GM12801 (cell line): ENCODE measurements at regions not wholly inside any gene's neighbourhood (a gene's known extent, or its start where the extent isn't known, plus 50 kb on each side); places are given as distances from the start of the nearest gene placed in this dataset.

Experiments used
- TF ChIP-seq, protein P1 (sequence below): IDR thresholded peaks from one replicate; pipeline ENCODE4 v1.5.1; 2011; ENCODE audit warnings: control low read depth; ENCODE audit not compliant: insufficient read length; ENCODE audit errors: extremely low read depth

DNA sequence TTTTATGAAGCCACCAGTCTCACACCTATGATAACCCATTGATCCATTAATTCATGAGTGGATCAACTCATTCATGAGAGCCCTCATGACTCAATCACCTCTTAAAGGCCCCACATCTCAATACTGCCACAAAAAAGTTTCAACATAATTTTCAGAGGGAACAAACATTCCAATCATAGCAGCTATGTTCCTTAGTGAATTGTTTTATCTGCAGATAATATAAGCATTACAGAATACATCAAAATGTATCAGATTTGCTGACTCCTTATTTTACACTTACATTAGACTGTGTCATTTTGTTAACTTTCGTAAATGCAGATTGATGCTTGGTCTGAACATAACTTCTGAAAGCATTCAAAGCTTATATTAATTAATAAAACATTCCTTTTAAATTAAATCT lies 155.3 kb upstream of the MBNL1 start:
- TF ChIP-seq, protein P1, sequence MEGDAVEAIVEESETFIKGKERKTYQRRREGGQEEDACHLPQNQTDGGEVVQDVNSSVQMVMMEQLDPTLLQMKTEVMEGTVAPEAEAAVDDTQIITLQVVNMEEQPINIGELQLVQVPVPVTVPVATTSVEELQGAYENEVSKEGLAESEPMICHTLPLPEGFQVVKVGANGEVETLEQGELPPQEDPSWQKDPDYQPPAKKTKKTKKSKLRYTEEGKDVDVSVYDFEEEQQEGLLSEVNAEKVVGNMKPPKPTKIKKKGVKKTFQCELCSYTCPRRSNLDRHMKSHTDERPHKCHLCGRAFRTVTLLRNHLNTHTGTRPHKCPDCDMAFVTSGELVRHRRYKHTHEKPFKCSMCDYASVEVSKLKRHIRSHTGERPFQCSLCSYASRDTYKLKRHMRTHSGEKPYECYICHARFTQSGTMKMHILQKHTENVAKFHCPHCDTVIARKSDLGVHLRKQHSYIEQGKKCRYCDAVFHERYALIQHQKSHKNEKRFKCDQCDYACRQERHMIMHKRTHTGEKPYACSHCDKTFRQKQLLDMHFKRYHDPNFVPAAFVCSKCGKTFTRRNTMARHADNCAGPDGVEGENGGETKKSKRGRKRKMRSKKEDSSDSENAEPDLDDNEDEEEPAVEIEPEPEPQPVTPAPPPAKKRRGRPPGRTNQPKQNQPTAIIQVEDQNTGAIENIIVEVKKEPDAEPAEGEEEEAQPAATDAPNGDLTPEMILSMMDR: no peak

DNA sequence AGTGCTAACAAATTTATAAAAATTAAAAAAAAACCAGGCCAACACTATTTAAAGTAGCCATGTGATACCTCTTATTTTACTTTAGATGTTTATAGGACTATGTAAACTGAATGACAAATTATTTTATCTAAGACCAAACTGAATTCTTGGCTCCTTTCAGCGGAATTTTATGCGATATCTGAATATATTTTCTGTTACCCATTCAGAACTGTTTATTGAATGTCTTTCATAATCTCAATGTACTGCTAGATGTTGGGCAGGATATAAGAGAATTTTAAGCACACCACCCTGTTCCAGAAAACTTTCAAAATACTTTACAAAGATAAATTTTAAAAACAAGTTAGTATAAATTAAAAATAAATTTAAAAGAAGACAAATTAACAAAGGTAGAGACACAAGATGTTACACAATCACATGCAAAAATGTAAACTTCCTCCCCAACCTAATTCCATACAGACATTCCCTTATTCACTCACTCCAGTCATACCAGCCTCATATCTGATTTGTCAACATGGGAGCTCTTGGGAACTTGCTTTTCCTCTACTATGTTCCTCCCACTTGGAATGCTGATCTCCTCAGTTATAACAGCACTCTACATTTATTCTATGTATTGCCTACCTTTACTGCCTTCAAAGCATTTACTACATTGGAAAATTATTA lies 154.6 kb upstream of the MBNL1 start:
- TF ChIP-seq, protein P1: no peak

DNA sequence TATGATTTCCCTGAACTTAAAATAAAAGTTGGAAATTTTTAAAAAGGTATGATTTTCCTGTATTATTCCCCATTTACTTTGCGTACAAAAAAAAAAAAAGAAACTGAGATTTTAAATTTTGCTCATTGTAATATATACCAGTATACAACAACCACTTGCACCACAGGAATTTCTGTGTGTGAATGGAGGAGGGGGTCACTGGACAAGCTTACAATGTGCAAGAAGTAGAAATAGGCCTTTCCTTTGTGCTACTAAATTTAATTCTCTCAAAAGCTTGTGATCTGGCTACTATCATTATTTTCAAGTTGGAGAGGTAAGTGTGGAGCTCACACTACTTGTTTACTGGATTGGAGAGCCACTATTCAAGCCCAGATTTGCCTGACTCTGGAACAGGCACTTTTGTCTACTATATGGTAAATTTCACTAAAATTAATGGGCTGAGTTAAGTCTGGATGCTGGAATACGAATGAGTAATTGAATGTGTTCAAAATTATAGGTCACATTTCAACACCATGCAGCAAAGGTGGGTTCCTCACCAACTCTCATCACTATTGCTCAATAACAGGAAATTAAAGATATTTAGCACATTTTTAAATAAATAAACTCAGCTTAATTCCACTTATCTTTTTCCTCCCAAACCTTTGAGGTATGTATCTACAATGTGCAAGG lies 148.0 kb upstream of the MBNL1 start:
- TF ChIP-seq, protein P1: no peak

DNA sequence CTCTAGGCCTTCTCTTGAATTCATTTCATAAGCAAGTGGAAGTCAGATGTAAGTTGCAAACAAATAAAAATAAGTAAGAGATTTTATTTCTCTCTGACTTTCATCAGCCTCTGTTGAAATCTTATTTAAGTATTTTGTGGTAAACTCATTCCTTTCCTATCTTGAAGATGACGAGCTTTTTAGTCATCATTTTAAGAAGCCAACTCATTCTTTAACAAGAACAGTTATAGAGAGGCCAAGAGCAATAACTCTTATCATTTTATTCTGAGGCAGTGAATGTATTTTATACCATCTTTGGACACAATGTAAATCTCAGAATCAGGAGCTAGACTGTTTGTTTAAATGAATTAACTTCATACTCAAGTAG lies 147.5 kb upstream of the MBNL1 start:
- TF ChIP-seq, protein P1: no peak

DNA sequence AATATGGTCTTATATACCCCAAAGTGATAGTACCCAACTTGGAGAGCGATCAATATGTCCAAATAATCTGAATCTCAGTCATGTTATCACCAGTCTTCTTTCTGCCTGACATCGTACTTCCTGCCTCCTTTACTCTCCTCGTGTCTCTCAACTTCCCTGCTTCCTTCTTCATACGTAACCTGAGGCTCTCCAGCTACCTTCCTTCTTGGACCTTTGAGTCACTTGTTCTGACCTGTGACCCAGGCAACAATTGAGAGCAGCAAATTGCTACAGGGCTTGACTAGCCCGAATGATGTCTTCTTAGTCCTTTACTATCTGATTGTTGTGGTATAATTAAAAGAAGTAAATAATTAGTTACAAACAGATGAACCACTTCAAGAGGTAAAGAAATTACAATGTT lies 145.9 kb upstream of the MBNL1 start:
- TF ChIP-seq, protein P1: no peak

DNA sequence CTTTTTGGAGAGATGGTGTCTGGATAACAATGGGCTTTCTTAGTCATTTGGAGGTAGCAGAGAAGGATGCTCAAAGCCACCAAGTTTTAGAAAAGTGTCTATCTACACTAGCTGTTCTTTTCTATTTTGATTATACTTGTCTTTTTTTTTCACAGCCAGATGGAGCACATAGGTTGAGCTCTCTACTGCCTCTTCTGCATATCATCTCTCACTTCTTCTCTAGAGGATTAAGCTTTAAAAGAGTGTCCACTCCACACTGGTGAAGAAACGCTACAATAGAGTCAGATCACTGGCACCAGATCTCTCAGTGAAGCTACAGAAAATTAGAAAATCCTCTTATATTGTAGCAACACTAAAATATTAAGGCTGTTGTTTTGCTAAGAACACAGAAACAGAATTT lies 145.3 kb upstream of the MBNL1 start:
- TF ChIP-seq, protein P1: no peak

DNA sequence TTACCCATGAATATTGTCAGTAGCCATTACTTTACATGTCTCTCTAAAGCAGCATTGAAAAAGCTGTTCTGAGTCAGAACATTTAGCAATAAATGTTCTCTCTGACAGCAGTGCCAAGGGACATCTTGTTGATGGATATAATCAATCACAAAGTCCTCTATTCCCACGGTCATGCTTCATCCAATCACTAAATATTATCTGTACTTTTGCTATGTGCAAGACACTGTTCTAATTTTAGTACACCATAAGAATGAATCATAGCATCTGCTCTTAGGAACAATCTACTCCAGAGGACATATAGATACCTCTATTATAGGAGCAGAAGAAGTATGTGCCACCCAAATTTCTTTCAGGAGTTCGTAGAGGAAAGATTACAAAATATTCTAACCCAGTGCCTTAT lies 142.5 kb upstream of the MBNL1 start:
- TF ChIP-seq, protein P1: no peak
